Fibroblast of gingiva (primary cell): ENCODE measurements at regions not wholly inside any gene's neighbourhood (a gene's known extent, or its start where the extent isn't known, plus 50 kb on each side); places are given as distances from the start of the nearest gene placed in this dataset.
A peak's percentile ranks its signal among the peaks of the same experiment; 100 is the strongest.
"Not testable (repeated sequence)": the region's sequence is repeated elsewhere in the genome, so short reads cannot be mapped to it uniquely, and the experiment has no call there.

ENCODE experiments used
- DNase-seq: peaks from one replicate; pipeline ENCODE4 v3.0.0-alpha.2; 2011; ENCODE audit warnings: low read depth

GRCh38 chr7:87007038-87007437, 52.4 kb downstream of the ELAPOR2 start:
- no peak for DNase-seq

GRCh38 chr7:87004956-87005355, 54.5 kb downstream of the ELAPOR2 start:
- no peak for DNase-seq

- DNase-seq = no peak
Measured at GRCh38 chr7:87003872-87004798, 55.3 kb downstream of the ELAPOR2 start.

GRCh38 chr7:87001214-87001613, 58.2 kb downstream of the ELAPOR2 start:
- peak; percentile 58 for DNase-seq

- DNase-seq = peak; percentile 8
Measured at GRCh38 chr7:87000344-87000743, 59.1 kb downstream of the ELAPOR2 start.

- DNase-seq = no peak
Measured at GRCh38 chr7:86999750-87000149, 59.7 kb downstream of the ELAPOR2 start.

GRCh38 chr7:86995814-86996213, 63.6 kb downstream of the ELAPOR2 start:
- no peak for DNase-seq

- DNase-seq = no peak
Measured at GRCh38 chr7:86995052-86995725, 64.3 kb downstream of the ELAPOR2 start.

GRCh38 chr7:86991771-86992191, 67.7 kb downstream of the ELAPOR2 start:
- no peak for DNase-seq

GRCh38 chr7:86991093-86991769, 68.2 kb downstream of the ELAPOR2 start:
- no peak for DNase-seq

- DNase-seq = no peak
Measured at GRCh38 chr7:86989407-86989806, 70.0 kb downstream of the ELAPOR2 start.

- DNase-seq = not testable (repeated sequence)
Measured at GRCh38 chr7:86987834-86988233, 71.6 kb downstream of the ELAPOR2 start.

- DNase-seq = not testable (repeated sequence)
Measured at GRCh38 chr7:86987358-86987757, 72.1 kb downstream of the ELAPOR2 start.

GRCh38 chr7:86985342-86985741, 74.1 kb downstream of the ELAPOR2 start:
- not testable (repeated sequence) for DNase-seq

- DNase-seq = not testable (repeated sequence)
Measured at GRCh38 chr7:86983654-86984053, 75.8 kb downstream of the ELAPOR2 start.

- not testable (repeated sequence) for DNase-seq
Measured at GRCh38 chr7:86981937-86982336, 77.5 kb downstream of the ELAPOR2 start.

GRCh38 chr7:86981127-86981526, 78.3 kb downstream of the ELAPOR2 start:
- DNase-seq = no peak

- no peak for DNase-seq
Measured at GRCh38 chr7:86980223-86980622, 79.2 kb downstream of the ELAPOR2 start.

- no peak for DNase-seq
Measured at GRCh38 chr7:86978808-86979506, 80.5 kb downstream of the ELAPOR2 start.

GRCh38 chr7:86976958-86977357, 82.5 kb downstream of the ELAPOR2 start:
- no peak for DNase-seq

GRCh38 chr7:86975914-86976313, 83.5 kb downstream of the ELAPOR2 start:
- no peak for DNase-seq

- no peak for DNase-seq
Measured at GRCh38 chr7:86975449-86975848, 84.0 kb downstream of the ELAPOR2 start.
